HG02885 (cell line): ENCODE measurements at regions not wholly inside any gene's neighbourhood (a gene's known extent, or its start where the extent isn't known, plus 50 kb on each side); places are given as distances from the start of the nearest gene placed in this dataset.
"Not testable (repeated sequence)": the region's sequence is repeated elsewhere in the genome, so short reads cannot be mapped to it uniquely, and the experiment has no call there.

ENCODE experiments used
- ATAC-seq: cut with Tn5 transposase; IDR thresholded peaks from one replicate; pipeline ENCODE4 v1.9.1; 2021; ENCODE audit warnings: mild to moderate bottlenecking; ENCODE audit not compliant: unreplicated experiment, poor library complexity

- ATAC-seq: no peak
Measured at GRCh38 chr2:7611750-7612149, 694.5 kb downstream of the RNF144A start.

GRCh38 chr2:7612969-7613368 lies 695.8 kb downstream of the RNF144A start:
- no peak for ATAC-seq

- ATAC-seq: no peak
Measured at GRCh38 chr2:7613831-7614230, 696.6 kb downstream of the RNF144A start.

GRCh38 chr2:7618031-7618430 lies 700.8 kb downstream of the RNF144A start:
- no peak for ATAC-seq

GRCh38 chr2:7619203-7619970 lies 702.2 kb downstream of the RNF144A start:
- ATAC-seq: no peak

GRCh38 chr2:7620255-7620654 lies 703.0 kb downstream of the RNF144A start:
- ATAC-seq: no peak

GRCh38 chr2:7621018-7621814 lies 704.0 kb downstream of the RNF144A start:
- ATAC-seq: no peak

GRCh38 chr2:7625392-7626138 lies 708.4 kb downstream of the RNF144A start:
- ATAC-seq: peak; percentile 72

- ATAC-seq: no peak
Measured at GRCh38 chr2:7626139-7626537, 708.9 kb downstream of the RNF144A start.

GRCh38 chr2:7627583-7627982 lies 710.4 kb downstream of the RNF144A start:
- ATAC-seq: no peak

- no peak for ATAC-seq
Measured at GRCh38 chr2:7632420-7632819, 715.2 kb downstream of the RNF144A start.

GRCh38 chr2:7633566-7634153 lies 716.4 kb downstream of the RNF144A start:
- no peak for ATAC-seq

- ATAC-seq: no peak
Measured at GRCh38 chr2:7634409-7634808, 717.2 kb downstream of the RNF144A start.

GRCh38 chr2:7639476-7639875 lies 722.3 kb downstream of the RNF144A start:
- no peak for ATAC-seq

- not testable (repeated sequence) for ATAC-seq
Measured at GRCh38 chr2:7641272-7641671, 724.1 kb downstream of the RNF144A start.

GRCh38 chr2:7646024-7646423 lies 728.8 kb downstream of the RNF144A start:
- ATAC-seq: no peak

- ATAC-seq: no peak
Measured at GRCh38 chr2:7646661-7647060, 729.4 kb downstream of the RNF144A start.

GRCh38 chr2:7648221-7648795 lies 731.1 kb downstream of the RNF144A start:
- ATAC-seq: no peak

GRCh38 chr2:7649461-7650228 lies 732.4 kb downstream of the RNF144A start:
- ATAC-seq: no peak
